Right lobe of liver (tissue), 4 donors: ENCODE measurements at regions not wholly inside any gene's neighbourhood (a gene's known extent, or its start where the extent isn't known, plus 50 kb on each side); places are given as distances from the start of the nearest gene placed in this dataset.

Experiments used
- CTCF ChIP-seq, 4 donors: fragments of 200-600 bp in 3 of 4; fragments of 450-650 bp in 1 of 4; IDR thresholded peaks; one replicate each; pipeline versions ENCODE4 v1.5.1 to v1.8.0; 2016 to 2022; ENCODE audit warnings: antibody characterized with exemption in 4 of 4, mild to moderate bottlenecking in 2 of 4
- POLR2A ChIP-seq: fragments of 450-650 bp; IDR thresholded peaks from one replicate; pipeline ENCODE4 v1.6.1; 2017; ENCODE audit warnings: antibody characterized with exemption, mild to moderate bottlenecking
- donor health status: DM: no; HTN: no; CAD: no.
- donor health status: DM: no; HTN: no; CAD: no.
- donor health status: DM: no; HTN: yes; CAD: no.

- TF ChIP-seq CTCF (IDR thresholded peaks at IDR 0.05) (no peak), POLR2A (no peak)
These were observed 1408.7 kb upstream of the GOT2 start for GRCh38 chr16:60142619-60143347.
